Heart right ventricle (tissue), 16 donors: ENCODE measurements at regions not wholly inside any gene's neighbourhood (a gene's known extent, or its start where the extent isn't known, plus 50 kb on each side); places are given as distances from the start of the nearest gene placed in this dataset.
"Not testable (repeated sequence)": the region's sequence is repeated elsewhere in the genome, so short reads cannot be mapped to it uniquely, and the experiment has no call there.

Source experiments
- ATAC-seq, 8 donors: fragments of 200-7000 bp; cut with Tn5 transposase; one replicate each; pipeline ENCODE4 v1.9.1; 2020; ENCODE audit warnings: mild to moderate bottlenecking in 8 of 8, moderate library complexity in 8 of 8, moderate number of reproducible peaks in 1 of 8
- DNase-seq, 2 donors: peaks; one replicate each; pipeline ENCODE4 v3.0.0-alpha.2; 2020
- H3K27ac ChIP-seq, 10 donors: fragments of 200-600 bp; sonication (generic) in 2 of 10; one replicate each; pipeline versions ENCODE4 v1.5.0 to v1.8.0; 2020 to 2022; ENCODE audit warnings: mild to moderate bottlenecking in 3 of 10
- H3K27me3 ChIP-seq, 7 donors: fragments of 200-600 bp; one replicate each; pipeline ENCODE4 v1.8.0; 2021 to 2022; ENCODE audit warnings: mild to moderate bottlenecking in 2 of 7
- H3K36me3 ChIP-seq, 9 donors: fragments of 200-600 bp; sonication (generic) in 1 of 9; one replicate each; pipeline versions ENCODE4 v1.5.0 to v1.8.0; 2020 to 2022; ENCODE audit warnings: mild to moderate bottlenecking in 2 of 9
- H3K4me1 ChIP-seq, 9 donors: fragments of 200-600 bp; sonication (generic) in 1 of 9; one replicate each; pipeline versions ENCODE4 v1.5.0 to v1.8.0; 2020 to 2022; ENCODE audit warnings: mild to moderate bottlenecking in 4 of 9
- H3K4me3 ChIP-seq, 10 donors: fragments of 200-600 bp; sonication (generic) in 2 of 10; one replicate each; pipeline versions ENCODE4 v1.5.0 to v1.8.0; 2020 to 2022; ENCODE audit warnings: mild to moderate bottlenecking in 7 of 10, moderate library complexity in 2 of 10
- H3K9me3 ChIP-seq, 11 donors: fragments of 200-600 bp in 10 of 11; sonication (generic) in 2 of 11; one replicate each; pipeline versions ENCODE4 v1.5.0 to v1.8.0; 2013 to 2022; ENCODE audit warnings: mild to moderate bottlenecking in 2 of 11, control low read depth in 1 of 11, moderate library complexity in 1 of 11
- CTCF ChIP-seq, 9 donors: fragments of 200-600 bp; sonication (generic) in 2 of 9; IDR thresholded peaks; one replicate each; pipeline versions ENCODE4 v1.5.0 to v1.8.0; 2021 to 2022; ENCODE audit warnings: antibody characterized with exemption in 9 of 9, mild to moderate bottlenecking in 5 of 9, moderate library complexity in 1 of 9
- WGBS, 2 donors: extraction: QIAGEN DNeasy Blood & Tissue Kit; methylation state at CpG; one replicate each; pipeline ENCODE4 v1.1.7; 2013; ENCODE audit warnings: inconsistent platforms in 1 of 2; 5-methylcytosine and 5-hydroxymethylcytosine counted together
- intact Hi-C, 10 donors: fragments of 100-400 bp; cut with DNase I; formaldehyde crosslinking; loops; one replicate each; pipeline versions ENCODE4 v1.11.1 to v1.14.2; 2022
- donor health status: Arrhythmogenic right ventricular cardiomyopathy.
- donor health status: ischemic (EF 13 %, LVEDD 7.1; RV severe dilation, severe dysfunction).
- donor health status: healthy with polysubstance abuse.
- donor health status: DM: no; HTN: yes; CAD: no.
- donor health status: DM: no; HTN: no; CAD: no.
- donor health status: ischemic (EF 25% LVEDD 6.9; RV normal size, moderate dysfunction).
- donor health status: ischemic (EF 25% LVEDD 5.7; RV mildly dilated, moderate dysfunction).
- donor health status: healthy.
- donor health status: DM: yes; HTN: yes; CAD: no.
- donor health status: Ischemic cardiomyopathy.
- donor health status: ischemic (EF 35%, LVEDD 5.7; RV mildly dilated, moderate dysfunction).
- donor health status: nonischemic (EF 11% LVEDD 7.7; RV severe dilation, severe dysfunction).
- donor health status: DM: yes; HTN: yes; CAD: no.
- donor health status: PGD.
- donor health status: ischemic (EF 29% LVEDD 5.4; RV normal size, mild dysfunction).
- donor health status: nonischemic (EF 23%, LVEDD 6.1; RV moderate dilation, normal function).

DNA sequence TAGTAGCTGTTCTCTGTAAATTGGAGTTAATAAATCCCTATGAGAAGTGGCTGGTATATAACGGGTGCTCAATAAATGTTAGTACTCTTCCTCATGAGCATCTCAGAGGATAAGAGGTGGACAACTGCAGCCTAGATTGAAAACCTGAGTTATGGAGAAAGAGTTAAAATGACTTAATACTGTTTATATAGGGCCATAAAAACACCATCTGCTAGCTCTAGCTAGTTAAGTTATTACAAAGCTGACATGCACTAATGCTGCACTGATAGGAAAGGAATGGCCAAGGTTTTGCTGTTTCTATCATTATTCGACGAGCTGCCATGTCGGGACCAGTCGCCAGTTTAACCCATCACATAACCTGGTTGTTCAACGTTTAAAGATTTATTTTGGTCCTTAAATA, 72.0 kb upstream of the SEL1L start:
- no peak overlapping the region for H3K4me3 ChIP-seq
- WGBS, 2 donors: 69 to 74% methylated on average over 6 of the region's 6 CpGs
- peaks cover 0 to 13% (median 3%) of the 10 kb centered on the region in 7 donors for H3K27me3 ChIP-seq
- no peak overlapping the region for H3K27ac ChIP-seq
- H3K36me3 ChIP-seq: no peaks in the 10 kb centered on the region
- DNase-seq (no peak), ATAC-seq (no peak)
- intact Hi-C loops: no loop called here
- H3K9me3 ChIP-seq: no peaks in the 10 kb centered on the region
- TF ChIP-seq CTCF (IDR thresholded peaks at IDR 0.05): no peak
- H3K4me1 ChIP-seq: no peaks in the 10 kb centered on the region

DNA sequence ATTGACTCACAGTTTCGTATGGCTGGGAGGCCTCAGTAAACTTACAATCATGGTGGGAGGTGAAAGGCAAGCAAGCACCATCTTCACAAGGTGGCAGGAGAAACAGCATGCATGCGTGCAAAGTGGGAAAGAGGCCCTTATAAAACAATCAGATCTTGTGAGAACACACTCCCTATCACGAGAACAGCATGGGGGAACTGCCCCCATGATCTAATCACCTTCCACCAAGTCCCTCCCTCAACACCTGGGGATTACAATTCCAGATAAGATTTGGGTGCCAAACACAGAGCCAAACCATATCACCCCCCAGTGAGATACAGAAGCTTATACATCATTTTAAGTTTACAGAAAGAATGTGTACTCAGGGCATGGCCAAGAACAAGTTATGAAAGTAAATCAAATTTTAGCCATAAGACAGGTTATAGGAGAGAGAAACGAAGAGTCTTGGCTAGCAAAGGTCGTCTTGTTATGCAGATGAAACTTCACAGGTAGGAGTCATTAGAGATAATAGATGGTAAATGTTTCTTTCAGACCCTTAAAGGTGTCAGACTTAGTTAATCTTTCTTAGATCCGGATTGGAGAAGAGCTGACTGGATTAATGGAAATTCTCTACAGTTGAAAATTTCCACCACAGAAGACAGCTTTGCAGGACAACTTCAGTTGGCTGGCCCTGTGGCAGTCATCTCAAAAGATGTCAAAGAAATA, 79.8 kb upstream of the SEL1L start:
- no peaks in the 10 kb centered on the region for H3K9me3 ChIP-seq
- H3K4me1 ChIP-seq: no peaks in the 10 kb centered on the region
- no peaks in the 10 kb centered on the region for H3K36me3 ChIP-seq
- TF ChIP-seq CTCF (IDR thresholded peaks at IDR 0.05): no peak
- 35 to 43% methylated on average over 6 of the region's 6 CpGs for WGBS, 2 donors
- ATAC-seq (no peak), DNase-seq (no peak)
- H3K27ac ChIP-seq: no peak overlapping the region
- no peak overlapping the region for H3K4me3 ChIP-seq
- intact Hi-C loops: no loop called here
- peaks cover 0 to 6% (median 0%) of the 10 kb centered on the region in 7 donors for H3K27me3 ChIP-seq

GRCh38 chr14:81614302-81614701, 80.6 kb upstream of the SEL1L start:
- H3K27ac ChIP-seq, H3K9me3 ChIP-seq, ATAC-seq, DNase-seq, intact Hi-C loops, H3K27me3 ChIP-seq, H3K36me3 ChIP-seq, H3K4me3 ChIP-seq, H3K4me1 ChIP-seq: not testable (repeated sequence)
- WGBS, 2 donors: 79 to 90% methylated on average over 9 of the region's 9 CpGs

DNA sequence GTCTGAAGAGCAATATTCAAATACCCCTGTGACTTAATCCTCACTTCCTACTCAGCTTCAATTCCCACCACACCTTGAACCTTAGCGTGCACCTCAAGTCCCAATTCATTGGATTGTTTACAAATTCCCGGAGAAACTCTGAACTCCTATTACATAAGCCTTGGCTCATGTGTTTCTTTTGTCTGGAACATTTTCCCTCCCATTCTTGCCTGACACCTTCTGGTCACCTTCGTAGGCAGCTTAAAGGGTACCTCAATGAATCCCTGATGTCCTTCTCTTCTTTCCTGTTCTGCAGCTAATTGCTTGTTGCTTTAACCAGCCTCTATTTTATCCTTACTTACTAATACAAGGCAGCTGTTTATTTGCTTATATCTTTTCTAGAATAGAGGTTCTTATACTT, 85.0 kb upstream of the SEL1L start:
- intact Hi-C loops: no loop called here
- Histone ChIP-seq H3K27ac (no peak overlapping the region), H3K4me3 (no peak overlapping the region), H3K4me1 (no peaks in the 10 kb centered on the region), H3K27me3 (peaks cover 0 to 6% (median 0%) of the 10 kb centered on the region in 7 donors), H3K9me3 (no peaks in the 10 kb centered on the region), H3K36me3 (no peaks in the 10 kb centered on the region)
- DNase-seq (no peak), ATAC-seq (no peak)
- WGBS, 2 donors: 72 to 88% methylated on average over 3 of the region's 3 CpGs
- TF ChIP-seq CTCF (IDR thresholded peaks at IDR 0.05): no peak

DNA sequence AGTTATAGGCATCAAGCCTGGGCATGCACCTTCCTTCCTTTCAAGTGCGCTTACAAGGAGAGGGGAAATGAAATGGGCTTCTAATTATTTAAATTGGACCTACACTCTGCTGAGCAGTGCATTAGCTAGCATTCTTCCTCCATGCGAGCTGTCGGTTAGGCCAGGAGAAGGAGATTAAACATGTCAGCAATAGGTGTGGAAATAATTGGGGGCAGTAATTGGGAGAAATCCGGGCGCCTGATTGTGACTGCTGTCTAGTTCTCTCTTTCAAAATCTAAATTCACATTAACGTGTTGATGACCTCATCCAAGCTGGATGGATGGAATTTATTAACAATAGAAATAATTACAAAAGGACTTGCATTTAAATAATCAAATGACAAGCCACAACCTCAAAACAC, 86.2 kb upstream of the SEL1L start:
- H3K4me1 ChIP-seq: no peaks in the 10 kb centered on the region
- H3K27ac ChIP-seq: no peak overlapping the region
- DNase-seq (no peak), ATAC-seq (no peak)
- H3K4me3 ChIP-seq: no peak overlapping the region
- H3K36me3 ChIP-seq: no peaks in the 10 kb centered on the region
- H3K27me3 ChIP-seq: peaks cover 0 to 6% (median 0%) of the 10 kb centered on the region in 7 donors
- no peaks in the 10 kb centered on the region for H3K9me3 ChIP-seq
- intact Hi-C loops: no loop called here
- 64 to 77% methylated on average over 6 of the region's 6 CpGs for whole genome bisulfite sequencing, 2 donors
- TF ChIP-seq CTCF (IDR thresholded peaks at IDR 0.05): no peak

DNA sequence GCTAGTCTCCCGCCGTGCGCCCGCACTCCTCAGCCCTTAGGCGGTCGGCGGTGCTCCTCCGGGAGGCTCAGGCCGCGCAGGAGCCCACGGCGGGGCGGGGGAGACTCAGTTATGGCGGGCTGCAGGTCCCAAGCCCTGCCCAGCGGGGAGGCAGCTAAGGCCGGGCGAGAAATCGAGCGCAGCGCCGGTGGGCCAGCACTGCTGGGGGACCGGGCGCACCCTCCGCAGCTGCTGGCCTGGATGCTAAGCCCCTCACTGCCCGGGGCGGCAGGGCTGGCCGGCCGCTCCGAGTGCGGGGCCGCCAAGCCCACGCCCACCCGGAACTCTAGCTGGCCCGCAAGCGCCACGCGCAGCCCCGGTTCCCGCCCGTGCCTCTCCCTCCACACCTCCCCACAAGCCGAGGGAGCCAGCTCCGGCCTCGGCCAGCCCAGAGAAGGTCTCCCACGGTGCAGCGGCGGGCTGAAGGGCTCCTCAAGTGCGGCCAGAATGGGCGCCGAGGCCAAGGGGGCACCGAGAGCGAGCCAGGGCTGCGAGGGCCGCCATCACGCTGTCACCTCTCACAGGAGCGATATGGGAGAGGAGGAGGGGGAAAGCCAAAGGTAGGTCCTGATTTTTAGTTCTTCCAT, 90.2 kb upstream of the SEL1L start:
- H3K4me1 ChIP-seq, ATAC-seq, H3K27ac ChIP-seq, H3K27me3 ChIP-seq, H3K4me3 ChIP-seq, intact Hi-C loops, DNase-seq, H3K36me3 ChIP-seq, H3K9me3 ChIP-seq: not testable (repeated sequence)
- 93 to 94% methylated on average over 44 to 55 of the region's 55 CpGs for WGBS, 2 donors
